Bronchial epithelial cell (primary cell): ENCODE measurements at regions not wholly inside any gene's neighbourhood (a gene's known extent, or its start where the extent isn't known, plus 50 kb on each side); places are given as distances from the start of the nearest gene placed in this dataset.

Experiments used
- DNase-seq: peaks from one replicate; pipeline ENCODE4 v3.0.0-alpha.2; 2010; ENCODE audit warnings: low read depth
- FAIRE-seq: peaks from 2 replicates; lab custom pipeline; 2011; peaks lifted over from hg19 to GRCh38; lab: Jason Lieb, UNC
- H3K27me3 ChIP-seq: 2 replicates; pipeline ENCODE4 v1.5.1; 2011; ENCODE audit warnings: low read length; ENCODE audit not compliant: control insufficient read depth, insufficient read depth
- H3K36me3 ChIP-seq: 2 replicates; pipeline ENCODE4 v1.5.1; 2011; ENCODE audit warnings: low read length; ENCODE audit not compliant: control insufficient read depth, insufficient read depth
- H3K4me3 ChIP-seq: 2 replicates; pipeline ENCODE4 v1.5.1; 2011; ENCODE audit warnings: mild to moderate bottlenecking, low read depth, low read length, control low read depth
- TF ChIP-seq, protein P1 (sequence below): IDR thresholded peaks from 2 replicates; pipeline ENCODE4 v1.5.1; 2011; ENCODE audit warnings: mild to moderate bottlenecking, moderate library complexity, low read length, control low read depth, inconsistent platforms; ENCODE audit not compliant: insufficient read depth, severe bottlenecking

DNA sequence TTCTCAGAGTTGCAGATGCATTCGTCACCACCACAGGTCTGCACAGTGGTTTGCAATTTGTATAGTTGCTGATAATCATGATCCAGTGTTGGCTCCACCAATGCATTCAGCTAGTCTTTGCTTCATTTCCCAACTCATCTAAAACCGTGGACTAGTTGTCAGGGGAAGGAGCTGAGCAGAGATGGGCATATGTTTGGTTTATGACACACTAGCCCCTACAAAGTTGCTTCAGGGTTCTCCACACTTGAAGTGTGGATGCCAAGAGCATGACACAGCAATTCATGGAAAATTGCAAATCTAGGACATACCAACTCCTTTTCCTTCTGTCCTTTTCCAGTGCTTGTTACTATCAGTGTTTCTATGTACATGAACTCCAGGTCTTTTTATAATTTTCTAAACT is 168.0 kb downstream of the TNFSF13B start:
- no peaks in the 10 kb centered on the region for H3K27me3 ChIP-seq
- DNase-seq (peak; percentile 20), FAIRE-seq (no peak)
- TF ChIP-seq, protein P1, sequence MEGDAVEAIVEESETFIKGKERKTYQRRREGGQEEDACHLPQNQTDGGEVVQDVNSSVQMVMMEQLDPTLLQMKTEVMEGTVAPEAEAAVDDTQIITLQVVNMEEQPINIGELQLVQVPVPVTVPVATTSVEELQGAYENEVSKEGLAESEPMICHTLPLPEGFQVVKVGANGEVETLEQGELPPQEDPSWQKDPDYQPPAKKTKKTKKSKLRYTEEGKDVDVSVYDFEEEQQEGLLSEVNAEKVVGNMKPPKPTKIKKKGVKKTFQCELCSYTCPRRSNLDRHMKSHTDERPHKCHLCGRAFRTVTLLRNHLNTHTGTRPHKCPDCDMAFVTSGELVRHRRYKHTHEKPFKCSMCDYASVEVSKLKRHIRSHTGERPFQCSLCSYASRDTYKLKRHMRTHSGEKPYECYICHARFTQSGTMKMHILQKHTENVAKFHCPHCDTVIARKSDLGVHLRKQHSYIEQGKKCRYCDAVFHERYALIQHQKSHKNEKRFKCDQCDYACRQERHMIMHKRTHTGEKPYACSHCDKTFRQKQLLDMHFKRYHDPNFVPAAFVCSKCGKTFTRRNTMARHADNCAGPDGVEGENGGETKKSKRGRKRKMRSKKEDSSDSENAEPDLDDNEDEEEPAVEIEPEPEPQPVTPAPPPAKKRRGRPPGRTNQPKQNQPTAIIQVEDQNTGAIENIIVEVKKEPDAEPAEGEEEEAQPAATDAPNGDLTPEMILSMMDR: no peak
- H3K36me3 ChIP-seq: no peaks in the 10 kb centered on the region
- no peak overlapping the region for H3K4me3 ChIP-seq

DNA sequence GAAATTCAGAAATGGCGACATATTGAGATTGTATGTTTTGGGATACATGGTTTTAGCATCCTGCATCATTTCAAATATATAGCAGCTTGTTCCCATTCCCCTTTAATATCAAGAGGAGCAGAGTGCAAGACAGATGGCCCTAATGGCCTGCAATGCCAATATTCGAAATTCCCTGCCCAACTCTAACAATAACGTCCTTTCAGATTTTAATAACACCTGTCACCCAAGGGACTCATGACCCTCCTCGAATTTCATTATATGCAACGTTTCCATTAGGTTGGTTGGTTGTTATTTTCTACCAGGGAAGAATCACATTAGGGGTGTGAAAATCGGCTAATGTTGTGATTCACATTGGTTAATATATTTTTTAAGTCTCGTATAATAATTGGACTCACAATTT is 170.0 kb downstream of the TNFSF13B start:
- TF ChIP-seq, protein P1: no peak
- DNase-seq (no peak), FAIRE-seq (no peak)

DNA sequence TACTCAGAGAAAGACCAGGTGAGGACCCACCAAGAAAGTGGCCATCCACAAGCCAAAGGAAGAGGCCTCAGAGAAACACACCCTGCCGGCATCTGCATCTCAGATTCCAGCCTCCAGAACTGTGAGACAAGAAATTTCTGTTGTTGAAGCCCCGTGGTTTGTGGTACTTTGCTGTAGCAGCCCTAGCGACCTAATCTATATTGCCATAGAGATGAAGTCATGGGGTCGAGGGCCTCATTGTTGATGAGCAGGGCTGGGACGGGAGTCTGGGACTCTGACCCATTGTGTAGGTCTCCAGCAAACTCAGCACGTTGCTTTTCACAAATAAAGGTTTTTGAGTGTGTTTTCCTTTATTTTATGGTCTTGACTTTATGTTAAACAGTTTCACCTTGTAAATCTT is 174.9 kb downstream of the TNFSF13B start:
- Histone ChIP-seq H3K36me3 (no peaks in the 10 kb centered on the region), H3K27me3 (no peaks in the 10 kb centered on the region)

More for the DNA sequence above, 170.0 kb downstream of the TNFSF13B start:
- H3K4me3 ChIP-seq: no peak overlapping the region
- no peaks in the 10 kb centered on the region for H3K36me3 ChIP-seq
- H3K27me3 ChIP-seq: no peaks in the 10 kb centered on the region

DNA sequence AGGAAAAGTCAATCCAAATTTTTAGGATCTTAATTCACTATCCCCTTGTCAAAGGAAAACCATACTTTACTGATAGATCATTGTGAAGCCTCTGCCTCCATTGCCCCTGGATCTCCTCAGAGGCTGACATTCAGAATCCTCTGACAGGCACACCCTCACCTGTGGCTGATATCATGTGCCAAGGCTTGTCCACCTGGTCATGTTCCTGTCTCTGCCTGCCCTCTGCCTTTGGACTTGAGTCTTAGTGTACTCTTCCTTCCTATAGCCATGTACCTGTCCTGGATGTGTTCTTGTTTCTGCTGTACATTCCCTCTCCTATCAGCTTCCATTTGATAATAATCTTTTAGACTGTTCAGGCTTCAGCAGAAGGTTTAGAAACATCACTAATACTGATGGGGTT is 179.4 kb downstream of the TNFSF13B start:
- DNase-seq (peak; percentile 53), FAIRE-seq (no peak)
- TF ChIP-seq, protein P1: no peak

More for the DNA sequence above, 174.9 kb downstream of the TNFSF13B start:
- DNase-seq: no peak
- FAIRE-seq: no peak
- H3K4me3 ChIP-seq: no peak overlapping the region
- TF ChIP-seq, protein P1: no peak

DNA sequence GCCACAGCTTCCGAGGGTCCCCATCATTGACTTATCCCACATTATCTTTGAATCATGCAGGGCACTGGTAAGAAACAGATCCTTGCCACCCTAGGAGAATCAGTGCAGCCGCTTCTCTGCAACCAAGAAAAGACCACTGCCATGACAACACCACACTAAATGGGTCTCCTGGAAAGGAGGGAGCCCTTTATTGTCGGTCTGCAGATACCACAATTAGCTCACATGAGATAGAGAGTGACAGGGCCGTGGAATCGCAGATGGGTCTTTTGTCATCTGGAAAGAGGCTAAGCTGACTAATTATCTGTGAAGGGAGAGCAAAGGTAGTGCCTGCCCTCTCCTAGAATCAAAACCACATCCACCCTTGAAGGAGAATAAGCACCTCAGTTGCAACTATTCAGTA is 178.3 kb upstream of the MYO16 start:
- no peaks in the 10 kb centered on the region for H3K36me3 ChIP-seq
- H3K27me3 ChIP-seq: no peaks in the 10 kb centered on the region
- FAIRE-seq (no peak), DNase-seq (no peak)
- TF ChIP-seq, protein P1: no peak
- H3K4me3 ChIP-seq: no peak overlapping the region

More for the DNA sequence above, 179.4 kb downstream of the TNFSF13B start:
- no peaks in the 10 kb centered on the region for H3K27me3 ChIP-seq
- H3K36me3 ChIP-seq: no peaks in the 10 kb centered on the region
- no peak overlapping the region for H3K4me3 ChIP-seq

DNA sequence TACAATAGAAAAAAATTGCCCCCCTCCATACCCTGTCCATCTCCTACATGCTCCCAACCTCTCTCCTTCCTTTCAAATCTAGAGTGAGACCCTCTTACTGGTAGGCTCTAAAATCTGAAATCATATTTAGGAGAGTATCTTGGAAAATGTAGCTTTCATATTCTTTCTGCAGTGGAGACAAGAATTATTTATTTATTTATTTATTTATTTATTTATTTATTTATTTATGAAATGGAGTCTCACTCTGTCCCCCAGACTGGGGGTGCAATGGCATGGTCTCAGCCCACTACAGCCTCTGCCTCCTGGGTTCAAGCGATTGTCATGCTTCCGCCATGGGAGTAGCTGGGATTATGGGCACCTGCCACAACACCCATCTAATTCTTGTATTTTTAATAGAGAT is 174.1 kb upstream of the MYO16 start:
- FAIRE-seq: no peak
- H3K36me3 ChIP-seq: no peaks in the 10 kb centered on the region
- TF ChIP-seq, protein P1: no peak
- H3K4me3 ChIP-seq: no peak overlapping the region
- no peak for DNase-seq
- H3K27me3 ChIP-seq: no peaks in the 10 kb centered on the region
